Hindlimb muscle (tissue), 1 donor: ENCODE measurements at regions not wholly inside any gene's neighbourhood (a gene's known extent, or its start where the extent isn't known, plus 50 kb on each side); places are given as distances from the start of the nearest gene placed in this dataset.
"Not testable (repeated sequence)": the region's sequence is repeated elsewhere in the genome, so short reads cannot be mapped to it uniquely, and the experiment has no call there.

Experiments used
- DNase-seq: peaks from one replicate; pipeline ENCODE4 v3.0.0-alpha.2; 2013

GRCh38 chr12:4191149-4191548, 82.4 kb upstream of the CCND2 start:
- DNase-seq = no peak

GRCh38 chr12:4190366-4191063, 83.0 kb upstream of the CCND2 start:
- no peak for DNase-seq

- no peak for DNase-seq
Measured at GRCh38 chr12:4189721-4190120, 83.8 kb upstream of the CCND2 start.

GRCh38 chr12:4187916-4188315, 85.6 kb upstream of the CCND2 start:
- DNase-seq = no peak

- not testable (repeated sequence) for DNase-seq
Measured at GRCh38 chr12:4187315-4187714, 86.2 kb upstream of the CCND2 start.

- no peak for DNase-seq
Measured at GRCh38 chr12:4178424-4179170, 95.0 kb upstream of the CCND2 start.

GRCh38 chr12:4177262-4177661, 96.3 kb upstream of the CCND2 start:
- DNase-seq = no peak

- no peak for DNase-seq
Measured at GRCh38 chr12:4176168-4176567, 97.4 kb upstream of the CCND2 start.

GRCh38 chr12:4174417-4174816, 99.1 kb upstream of the CCND2 start:
- DNase-seq = no peak

- no peak for DNase-seq
Measured at GRCh38 chr12:4172999-4173398, 100.6 kb upstream of the CCND2 start.

GRCh38 chr12:4171742-4172141, 101.8 kb upstream of the CCND2 start:
- DNase-seq = no peak

- no peak for DNase-seq
Measured at GRCh38 chr12:4169959-4170358, 103.6 kb upstream of the CCND2 start.

- no peak for DNase-seq
Measured at GRCh38 chr12:4169531-4169930, 104.0 kb upstream of the CCND2 start.

- DNase-seq = no peak
Measured at GRCh38 chr12:4168036-4168435, 105.5 kb upstream of the CCND2 start.

GRCh38 chr12:4164559-4165558, 108.7 kb upstream of the CCND2 start:
- DNase-seq = peak; percentile 90

GRCh38 chr12:4164188-4164558, 109.4 kb upstream of the CCND2 start:
- DNase-seq = no peak

- DNase-seq = no peak
Measured at GRCh38 chr12:4161718-4162117, 111.8 kb upstream of the CCND2 start.

GRCh38 chr12:4160314-4161040, 113.1 kb upstream of the CCND2 start:
- no peak for DNase-seq

- no peak for DNase-seq
Measured at GRCh38 chr12:4159851-4160250, 113.7 kb upstream of the CCND2 start.

- DNase-seq = no peak
Measured at GRCh38 chr12:4158306-4158705, 115.3 kb upstream of the CCND2 start.

GRCh38 chr12:4157122-4157521, 116.4 kb upstream of the CCND2 start:
- DNase-seq = no peak

- no peak for DNase-seq
Measured at GRCh38 chr12:4156317-4156716, 117.2 kb upstream of the CCND2 start.
